ENCODE measurements at regions not wholly inside any gene's neighbourhood (a gene's known extent, or its start where the extent isn't known, plus 50 kb on each side); places are given as distances from the start of the nearest gene placed in this dataset.

DNA sequence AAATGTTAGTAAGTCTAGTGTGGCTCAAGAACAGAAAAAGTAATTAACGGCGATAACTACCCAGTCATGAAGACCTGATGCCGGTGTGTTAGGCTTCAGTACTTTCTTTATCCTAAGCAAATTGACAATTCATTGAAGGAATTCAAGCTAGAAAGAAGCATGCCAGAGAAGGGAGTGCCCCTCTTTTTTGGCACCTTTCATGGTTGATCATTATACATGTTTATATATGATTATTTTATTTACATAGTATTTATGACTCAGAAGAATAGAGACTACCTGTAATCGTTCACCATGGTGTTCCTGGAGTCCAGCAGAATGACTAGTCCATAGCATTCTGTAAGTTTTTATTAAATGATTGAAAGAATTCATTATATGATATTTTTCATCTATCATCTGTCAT, 548.3 kb upstream of the SLIT2 start:
- no peaks in the 10 kb centered on the region for H3K4me1 ChIP-seq
- TF ChIP-seq, protein P1, sequence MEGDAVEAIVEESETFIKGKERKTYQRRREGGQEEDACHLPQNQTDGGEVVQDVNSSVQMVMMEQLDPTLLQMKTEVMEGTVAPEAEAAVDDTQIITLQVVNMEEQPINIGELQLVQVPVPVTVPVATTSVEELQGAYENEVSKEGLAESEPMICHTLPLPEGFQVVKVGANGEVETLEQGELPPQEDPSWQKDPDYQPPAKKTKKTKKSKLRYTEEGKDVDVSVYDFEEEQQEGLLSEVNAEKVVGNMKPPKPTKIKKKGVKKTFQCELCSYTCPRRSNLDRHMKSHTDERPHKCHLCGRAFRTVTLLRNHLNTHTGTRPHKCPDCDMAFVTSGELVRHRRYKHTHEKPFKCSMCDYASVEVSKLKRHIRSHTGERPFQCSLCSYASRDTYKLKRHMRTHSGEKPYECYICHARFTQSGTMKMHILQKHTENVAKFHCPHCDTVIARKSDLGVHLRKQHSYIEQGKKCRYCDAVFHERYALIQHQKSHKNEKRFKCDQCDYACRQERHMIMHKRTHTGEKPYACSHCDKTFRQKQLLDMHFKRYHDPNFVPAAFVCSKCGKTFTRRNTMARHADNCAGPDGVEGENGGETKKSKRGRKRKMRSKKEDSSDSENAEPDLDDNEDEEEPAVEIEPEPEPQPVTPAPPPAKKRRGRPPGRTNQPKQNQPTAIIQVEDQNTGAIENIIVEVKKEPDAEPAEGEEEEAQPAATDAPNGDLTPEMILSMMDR (IDR thresholded peaks at IDR 0.05), result no peak
- no peak for TF ChIP-seq POLR2A (IDR thresholded peaks at IDR 0.05)
- no peaks in the 10 kb centered on the region for H3K27me3 ChIP-seq
- H3K36me3 ChIP-seq (replicated peaks in 1 of 2; ENCODE audit: insufficient read depth in 1 of 2, low read depth in 2 of 2), result no peaks in the 10 kb centered on the region
- DNase-seq, result no peak
- no peak overlapping the region for H3K27ac ChIP-seq
- intact Hi-C loops (cut with DNase I), result no loop called here
- no peak overlapping the region for H3K4me3 ChIP-seq
- 65 to 68% methylated on average over 4 of the region's 4 CpGs for WGBS, 2 donors
- H3K9me3 ChIP-seq, result no peaks in the 10 kb centered on the region
- ATAC-seq, result no peak

DNA sequence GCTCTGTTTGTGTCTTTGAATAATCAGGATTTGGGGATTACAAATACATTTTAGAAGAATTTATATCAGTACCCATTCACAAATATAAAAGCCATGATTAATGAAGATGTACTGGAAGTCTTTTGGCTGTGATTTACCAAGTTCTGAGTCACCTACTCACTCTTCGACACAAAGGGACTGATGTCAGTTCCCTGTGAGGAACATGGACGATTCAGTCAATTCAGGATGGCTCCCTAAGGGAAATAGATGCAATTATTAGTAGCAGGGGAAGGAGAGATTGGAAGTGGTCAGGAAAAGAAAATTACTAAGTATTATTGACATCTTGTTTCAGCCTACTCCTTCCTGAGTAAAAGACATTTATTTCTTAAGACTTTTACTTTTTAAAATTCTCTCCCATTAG, 550.7 kb upstream of the SLIT2 start:
- Histone ChIP-seq H3K4me1 (no peaks in the 10 kb centered on the region), H3K36me3 (replicated peaks in 1 of 2; ENCODE audit: insufficient read depth in 1 of 2, low read depth in 2 of 2) (no peaks in the 10 kb centered on the region), H3K27ac (no peak overlapping the region), H3K4me3 (no peak overlapping the region), H3K27me3 (no peaks in the 10 kb centered on the region), H3K9me3 (no peaks in the 10 kb centered on the region)
- intact Hi-C loops (cut with DNase I), result no loop called here
- no peak for DNase-seq
- no peak for TF ChIP-seq POLR2A (IDR thresholded peaks at IDR 0.05)
- TF ChIP-seq, protein P1 (IDR thresholded peaks at IDR 0.05), result no peak
- ATAC-seq, result no peak
- WGBS, 2 donors, result 33 to 43% methylated on average over 2 of the region's 2 CpGs

DNA sequence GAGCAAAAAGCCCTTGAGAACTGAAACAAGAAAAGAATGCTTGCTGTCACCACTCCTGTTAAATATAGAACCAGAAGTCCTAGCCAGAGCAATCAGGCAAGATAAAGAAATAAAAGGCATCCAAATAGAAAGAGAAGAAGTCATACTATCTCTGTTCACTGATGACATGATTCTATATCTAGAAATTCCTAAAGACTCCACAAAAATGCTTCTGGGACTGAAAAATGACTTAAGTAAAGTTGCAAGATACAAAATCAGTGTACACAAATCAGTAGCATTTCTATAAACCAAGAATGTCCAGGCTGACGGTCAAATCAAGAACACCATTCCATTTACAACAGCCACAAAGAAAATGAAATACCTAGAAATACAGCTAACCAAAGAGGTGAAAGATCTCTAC, 552.7 kb upstream of the SLIT2 start:
- 70 to 82% methylated on average over 1 of the region's 1 CpG for WGBS, 2 donors
- Histone ChIP-seq H3K27me3 (no peaks in the 10 kb centered on the region), H3K36me3 (replicated peaks in 1 of 2; ENCODE audit: insufficient read depth in 1 of 2, low read depth in 2 of 2) (no peaks in the 10 kb centered on the region), H3K9me3 (no peaks in the 10 kb centered on the region), H3K4me3 (no peak overlapping the region), H3K27ac (no peak overlapping the region), H3K4me1 (no peaks in the 10 kb centered on the region)
- no peak for DNase-seq
- no peak for ATAC-seq
- intact Hi-C loops (cut with DNase I), result no loop called here
- no peak for TF ChIP-seq POLR2A (IDR thresholded peaks at IDR 0.05)
- TF ChIP-seq, protein P1 (IDR thresholded peaks at IDR 0.05), result no peak

GRCh38 chr4:19694812-19695211, 556.9 kb upstream of the SLIT2 start:
- no peaks in the 10 kb centered on the region for H3K9me3 ChIP-seq
- TF ChIP-seq POLR2A (IDR thresholded peaks at IDR 0.05), result no peak
- TF ChIP-seq, protein P1 (IDR thresholded peaks at IDR 0.05), result no peak
- no peak overlapping the region for H3K27ac ChIP-seq
- intact Hi-C loops (cut with DNase I), result no loop called here
- WGBS, 2 donors, result 51 to 73% methylated on average over 4 of the region's 4 CpGs
- ATAC-seq, result no peak
- H3K36me3 ChIP-seq (replicated peaks in 1 of 2; ENCODE audit: insufficient read depth in 1 of 2, low read depth in 2 of 2), result no peaks in the 10 kb centered on the region
- no peaks in the 10 kb centered on the region for H3K27me3 ChIP-seq
- no peaks in the 10 kb centered on the region for H3K4me1 ChIP-seq
- H3K4me3 ChIP-seq, result no peak overlapping the region
- no peak for DNase-seq

DNA sequence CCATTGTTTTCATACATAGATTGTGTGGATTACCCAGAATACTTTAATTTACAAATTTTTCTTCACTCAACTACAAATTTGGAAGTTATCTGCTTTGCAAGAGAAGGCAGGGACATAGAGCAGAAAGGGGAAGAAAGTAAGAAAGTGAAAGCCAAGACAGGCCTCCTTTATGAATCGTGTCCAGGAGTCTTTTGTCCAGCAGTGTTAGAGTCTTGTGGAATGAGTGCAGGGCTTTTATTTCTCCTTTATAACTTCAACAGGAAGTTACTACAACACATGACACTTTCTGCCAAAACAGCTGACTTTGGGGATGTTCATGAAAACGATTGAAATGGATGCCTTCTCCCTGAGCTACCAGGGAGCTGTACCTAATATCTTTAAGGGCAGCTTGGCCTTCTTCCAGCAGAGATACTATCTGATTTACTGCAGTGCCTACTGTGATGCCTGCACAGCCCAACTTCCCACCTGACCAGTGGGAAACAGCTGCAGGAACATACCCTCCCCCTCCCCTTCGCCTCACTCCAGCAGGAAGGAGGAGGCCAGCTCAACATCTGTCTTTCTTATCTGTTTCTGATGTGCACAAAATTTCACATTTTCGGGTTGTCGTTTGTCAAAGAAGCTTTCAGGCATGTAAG, 557.7 kb upstream of the SLIT2 start:
- H3K27ac ChIP-seq, result no peak overlapping the region

More for the DNA sequence above, 557.7 kb upstream of the SLIT2 start:
- DNase-seq, result no peak
- no peaks in the 10 kb centered on the region for H3K9me3 ChIP-seq
- ATAC-seq, result no peak
- H3K4me3 ChIP-seq, result no peak overlapping the region
- H3K4me1 ChIP-seq, result no peaks in the 10 kb centered on the region
- no peaks in the 10 kb centered on the region for H3K36me3 ChIP-seq (replicated peaks in 1 of 2; ENCODE audit: insufficient read depth in 1 of 2, low read depth in 2 of 2)
- H3K27me3 ChIP-seq, result no peaks in the 10 kb centered on the region
- intact Hi-C loops (cut with DNase I), result no loop called here
- WGBS, 2 donors, result 25 to 39% methylated on average over 5 of the region's 5 CpGs
- TF ChIP-seq, protein P1 (IDR thresholded peaks at IDR 0.05), result no peak
- no peak for TF ChIP-seq POLR2A (IDR thresholded peaks at IDR 0.05)
